Neural crest cell (in vitro differentiated cells): ENCODE measurements at regions not wholly inside any gene's neighbourhood (a gene's known extent, or its start where the extent isn't known, plus 50 kb on each side); places are given as distances from the start of the nearest gene placed in this dataset.
A peak's percentile ranks its signal among the peaks of the same experiment; 100 is the strongest.

Source experiments
- DNase-seq: peaks from one replicate; pipeline ENCODE4 v3.0.0; 2021; ENCODE audit warnings: low read depth, mixed read lengths, low spot score
- H3K27ac Mint-ChIP-seq: one replicate; pipeline ENCODE4 v1.8.0; 2021; ENCODE audit warnings: mild to moderate bottlenecking, mixed read lengths; ENCODE audit not compliant: unreplicated experiment
- H3K27me3 Mint-ChIP-seq: 2 replicates; pipeline ENCODE4 v1.8.0; 2021; ENCODE audit warnings: low read depth, mild to moderate bottlenecking, mixed read lengths
- H3K36me3 Mint-ChIP-seq: 2 replicates; pipeline ENCODE4 v1.8.0; 2021; ENCODE audit warnings: low read depth, mild to moderate bottlenecking, mixed read lengths
- H3K4me1 Mint-ChIP-seq: 2 replicates; pipeline ENCODE4 v1.8.0; 2021; ENCODE audit warnings: mixed read lengths
- H3K4me3 Mint-ChIP-seq: one replicate; pipeline ENCODE4 v1.8.0; 2021; ENCODE audit warnings: mild to moderate bottlenecking, mixed read lengths
- H3K9me3 Mint-ChIP-seq: 2 replicates; pipeline ENCODE4 v1.8.0; 2021; ENCODE audit warnings: mixed read lengths
- CTCF ChIP-seq: fragments of 200-600 bp; sonication (generic); conservative IDR thresholded peaks from 2 replicates; pipeline ENCODE4 v1.5.0; 2021; ENCODE audit warnings: antibody characterized with exemption, mild to moderate bottlenecking

- Mint-ChIP-seq H3K9me3 (no peaks in the 10 kb centered on the region), H3K27ac (no peak overlapping the region), H3K4me1 (peaks cover 60% of the 10 kb centered on the region)
These were observed 135.5 kb upstream of the CCND2 start for GRCh38 chr12:4138051-4138450.

GRCh38 chr12:4137441-4137840, 136.1 kb upstream of the CCND2 start:
- no peak for TF ChIP-seq CTCF
- Mint-ChIP-seq H3K36me3 (no peaks in the 10 kb centered on the region), H3K4me3 (no peak overlapping the region), H3K4me1 (peaks cover 60% of the 10 kb centered on the region), H3K27ac (no peak overlapping the region), H3K27me3 (peaks cover 5% of the 10 kb centered on the region), H3K9me3 (no peaks in the 10 kb centered on the region)
- no peak for DNase-seq

More at GRCh38 chr12:4138051-4138450, 135.5 kb upstream of the CCND2 start:
- peaks cover 5% of the 10 kb centered on the region for H3K27me3 Mint-ChIP-seq
- no peak for TF ChIP-seq CTCF
- H3K4me3 Mint-ChIP-seq = no peak overlapping the region
- H3K36me3 Mint-ChIP-seq = no peaks in the 10 kb centered on the region
- DNase-seq = no peak

GRCh38 chr12:4137015-4137414, 136.5 kb upstream of the CCND2 start:
- Mint-ChIP-seq H3K27ac (peak overlapping the region; percentile 68), H3K27me3 (peaks cover 5% of the 10 kb centered on the region), H3K4me3 (no peak overlapping the region), H3K4me1 (peaks cover 60% of the 10 kb centered on the region), H3K36me3 (no peaks in the 10 kb centered on the region), H3K9me3 (no peaks in the 10 kb centered on the region)
- no peak for DNase-seq
- no peak for TF ChIP-seq CTCF

- H3K4me1 Mint-ChIP-seq = peaks cover 53% of the 10 kb centered on the region
- TF ChIP-seq CTCF = no peak
- H3K9me3 Mint-ChIP-seq = no peaks in the 10 kb centered on the region
- H3K27me3 Mint-ChIP-seq = peaks cover 5% of the 10 kb centered on the region
- H3K4me3 Mint-ChIP-seq = peak overlapping the region; percentile 28
- no peaks in the 10 kb centered on the region for H3K36me3 Mint-ChIP-seq
- DNase-seq = peak; percentile 14
- no peak overlapping the region for H3K27ac Mint-ChIP-seq
These were observed 137.5 kb upstream of the CCND2 start for GRCh38 chr12:4135919-4136605.

GRCh38 chr12:4134448-4135263, 138.9 kb upstream of the CCND2 start:
- Mint-ChIP-seq H3K4me1 (peaks cover 43% of the 10 kb centered on the region), H3K9me3 (no peaks in the 10 kb centered on the region), H3K36me3 (no peaks in the 10 kb centered on the region), H3K27ac (no peak overlapping the region), H3K4me3 (peak overlapping the region; percentile 10), H3K27me3 (peaks cover 3% of the 10 kb centered on the region)
- DNase-seq = no peak
- no peak for TF ChIP-seq CTCF
